ENCODE measurements at regions not wholly inside any gene's neighbourhood (a gene's known extent, or its start where the extent isn't known, plus 50 kb on each side); places are given as distances from the start of the nearest gene placed in this dataset.
"Not testable (repeated sequence)": the region's sequence is repeated elsewhere in the genome, so short reads cannot be mapped to it uniquely, and the experiment has no call there.

DNA sequence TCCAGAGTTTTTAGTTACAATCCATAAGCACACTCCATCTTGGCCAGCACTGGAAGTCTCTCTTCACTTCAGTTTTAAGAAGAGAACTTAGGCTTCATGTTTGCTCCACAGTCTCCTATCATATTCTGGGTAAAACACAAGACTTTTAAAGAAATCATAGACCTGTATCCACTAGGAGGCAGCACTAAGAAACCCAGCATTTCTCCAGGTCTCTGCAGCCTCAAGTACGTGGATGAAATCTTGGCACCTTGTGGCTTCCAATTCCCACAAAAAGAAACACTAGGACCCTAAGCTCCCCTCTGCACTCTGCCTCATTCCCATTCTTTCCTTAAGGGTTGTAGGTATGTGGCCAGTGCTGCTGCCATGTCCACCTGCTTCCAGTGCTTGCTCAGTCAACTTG, 367.3 kb upstream of the CASK start:
- Mint-ChIP-seq H3K9me3 (peaks cover 37% of the 10 kb centered on the region), H3K27ac (no peak overlapping the region), H3K4me1 (no peaks in the 10 kb centered on the region), H3K36me3 (ENCODE audit: low read depth) (peaks cover 6% of the 10 kb centered on the region), H3K4me3 (no peak overlapping the region), H3K27me3 (ENCODE audit: low read depth, poor library complexity) (no peaks in the 10 kb centered on the region)
- no peak for DNase-seq
- TF ChIP-seq, protein P1, sequence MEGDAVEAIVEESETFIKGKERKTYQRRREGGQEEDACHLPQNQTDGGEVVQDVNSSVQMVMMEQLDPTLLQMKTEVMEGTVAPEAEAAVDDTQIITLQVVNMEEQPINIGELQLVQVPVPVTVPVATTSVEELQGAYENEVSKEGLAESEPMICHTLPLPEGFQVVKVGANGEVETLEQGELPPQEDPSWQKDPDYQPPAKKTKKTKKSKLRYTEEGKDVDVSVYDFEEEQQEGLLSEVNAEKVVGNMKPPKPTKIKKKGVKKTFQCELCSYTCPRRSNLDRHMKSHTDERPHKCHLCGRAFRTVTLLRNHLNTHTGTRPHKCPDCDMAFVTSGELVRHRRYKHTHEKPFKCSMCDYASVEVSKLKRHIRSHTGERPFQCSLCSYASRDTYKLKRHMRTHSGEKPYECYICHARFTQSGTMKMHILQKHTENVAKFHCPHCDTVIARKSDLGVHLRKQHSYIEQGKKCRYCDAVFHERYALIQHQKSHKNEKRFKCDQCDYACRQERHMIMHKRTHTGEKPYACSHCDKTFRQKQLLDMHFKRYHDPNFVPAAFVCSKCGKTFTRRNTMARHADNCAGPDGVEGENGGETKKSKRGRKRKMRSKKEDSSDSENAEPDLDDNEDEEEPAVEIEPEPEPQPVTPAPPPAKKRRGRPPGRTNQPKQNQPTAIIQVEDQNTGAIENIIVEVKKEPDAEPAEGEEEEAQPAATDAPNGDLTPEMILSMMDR (IDR thresholded peaks at IDR 0.05): no peak

DNA sequence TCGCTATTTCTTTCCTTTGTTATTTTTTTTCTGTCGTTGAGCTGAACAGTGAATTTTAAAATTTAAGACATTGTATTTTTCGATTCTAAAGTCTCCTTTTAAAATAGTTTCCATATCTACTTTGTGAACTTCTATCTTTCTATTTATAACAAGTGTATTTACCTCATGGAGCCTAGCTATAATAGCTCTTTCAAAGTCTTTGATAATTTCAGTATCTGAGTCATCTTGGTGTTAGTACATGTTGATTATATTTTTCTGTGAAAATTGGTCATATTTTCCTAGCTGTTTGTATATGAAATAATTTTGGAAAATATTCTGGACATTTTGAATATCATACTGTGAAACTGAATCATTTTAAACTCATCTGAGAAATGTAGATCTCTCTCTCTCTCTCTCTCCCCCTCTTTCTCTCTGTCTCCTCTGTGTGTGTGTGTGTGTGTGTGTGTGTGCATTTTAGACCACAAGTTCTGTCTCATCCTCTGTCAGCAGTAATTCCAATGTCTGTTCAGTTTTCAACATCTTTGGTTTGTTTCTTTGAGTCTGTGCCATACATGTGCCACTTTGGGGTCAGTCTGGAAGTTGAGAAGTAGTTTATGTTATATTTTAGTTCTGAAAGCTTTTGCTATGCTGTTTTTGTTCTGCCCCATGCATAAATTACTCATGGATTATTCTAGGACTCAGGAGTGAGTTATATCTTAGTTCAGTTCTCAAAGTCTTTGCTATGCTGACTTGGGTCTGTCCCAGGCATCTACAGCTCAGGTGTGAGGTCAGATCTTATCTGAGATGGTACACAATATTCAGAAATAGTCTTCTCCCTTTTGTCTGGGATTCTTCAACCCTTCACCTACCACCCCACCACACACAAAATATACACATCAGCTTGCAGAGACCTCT, 366.4 kb upstream of the CASK start:
- Mint-ChIP-seq H3K4me1 (no peaks in the 10 kb centered on the region), H3K36me3 (ENCODE audit: low read depth) (peaks cover 6% of the 10 kb centered on the region), H3K27ac (no peak overlapping the region), H3K27me3 (ENCODE audit: low read depth, poor library complexity) (no peaks in the 10 kb centered on the region), H3K4me3 (no peak overlapping the region), H3K9me3 (peaks cover 38% of the 10 kb centered on the region)
- DNase-seq: no peak
- TF ChIP-seq, protein P1 (IDR thresholded peaks at IDR 0.05): no peak

DNA sequence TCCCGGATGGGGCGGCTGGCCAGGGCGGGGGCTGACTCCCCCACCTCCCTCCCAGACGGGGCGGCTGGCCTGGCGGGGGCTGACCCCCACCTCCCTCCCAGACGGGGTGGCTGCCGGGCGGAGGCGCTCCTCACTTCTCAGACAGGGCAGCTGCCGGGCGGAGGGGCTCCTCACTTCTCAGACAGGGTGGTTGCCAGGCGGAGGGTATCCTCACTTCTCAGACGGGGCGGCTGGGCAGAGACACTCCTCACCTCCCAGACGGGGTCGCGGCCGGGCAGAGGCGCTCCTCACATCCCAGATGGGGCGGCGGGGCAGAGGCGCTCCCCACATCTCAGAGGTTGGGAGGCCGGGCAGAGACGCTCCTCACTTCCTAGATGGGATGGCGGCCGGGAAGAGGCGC, 362.3 kb upstream of the CASK start:
- not testable (repeated sequence) for H3K4me1 Mint-ChIP-seq; H3K27me3 Mint-ChIP-seq (ENCODE audit: low read depth, poor library complexity); H3K27ac Mint-ChIP-seq; DNase-seq; H3K4me3 Mint-ChIP-seq; H3K36me3 Mint-ChIP-seq (ENCODE audit: low read depth)
- peaks cover 45% of the 10 kb centered on the region for H3K9me3 Mint-ChIP-seq

DNA sequence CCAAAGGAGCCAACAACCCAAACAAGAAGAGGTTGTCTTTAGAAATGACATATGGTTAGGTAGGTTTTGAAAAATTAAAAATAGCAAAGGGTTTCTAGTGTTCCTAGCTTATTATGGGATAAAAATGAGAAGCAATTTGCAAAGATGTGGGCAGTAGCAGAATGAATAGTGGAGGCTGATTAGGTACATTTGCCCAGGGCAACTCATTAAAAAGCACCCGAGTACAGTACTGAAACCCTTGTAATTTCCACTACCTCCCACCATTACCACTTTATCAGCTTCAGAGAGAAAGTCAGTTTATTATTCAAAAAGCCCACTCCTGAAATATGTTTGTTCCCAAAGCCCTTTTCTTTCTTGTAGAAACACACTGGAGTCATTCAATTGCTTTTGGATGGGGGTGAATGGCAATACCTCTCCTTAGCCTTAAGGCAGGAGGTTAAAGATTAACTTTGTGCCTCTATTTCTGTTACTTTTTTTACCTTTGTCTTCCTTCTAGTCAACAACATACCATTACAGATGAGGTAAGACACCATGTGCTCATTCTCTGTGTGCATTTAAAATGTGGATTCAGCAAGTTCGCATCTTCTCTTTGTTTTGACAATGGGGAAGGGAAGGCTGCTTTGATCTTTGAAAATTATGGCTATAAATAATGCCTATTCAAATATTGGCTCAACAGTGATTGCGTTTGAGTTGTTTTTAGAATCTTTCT, 353.8 kb upstream of the CASK start:
- TF ChIP-seq, protein P1 (IDR thresholded peaks at IDR 0.05): no peak
- no peaks in the 10 kb centered on the region for H3K9me3 Mint-ChIP-seq
- H3K4me1 Mint-ChIP-seq: no peaks in the 10 kb centered on the region
- no peak overlapping the region for H3K27ac Mint-ChIP-seq
- H3K27me3 Mint-ChIP-seq (ENCODE audit: low read depth, poor library complexity): no peaks in the 10 kb centered on the region
- H3K4me3 Mint-ChIP-seq: no peak overlapping the region
- DNase-seq: no peak
- no peaks in the 10 kb centered on the region for H3K36me3 Mint-ChIP-seq (ENCODE audit: low read depth)

DNA sequence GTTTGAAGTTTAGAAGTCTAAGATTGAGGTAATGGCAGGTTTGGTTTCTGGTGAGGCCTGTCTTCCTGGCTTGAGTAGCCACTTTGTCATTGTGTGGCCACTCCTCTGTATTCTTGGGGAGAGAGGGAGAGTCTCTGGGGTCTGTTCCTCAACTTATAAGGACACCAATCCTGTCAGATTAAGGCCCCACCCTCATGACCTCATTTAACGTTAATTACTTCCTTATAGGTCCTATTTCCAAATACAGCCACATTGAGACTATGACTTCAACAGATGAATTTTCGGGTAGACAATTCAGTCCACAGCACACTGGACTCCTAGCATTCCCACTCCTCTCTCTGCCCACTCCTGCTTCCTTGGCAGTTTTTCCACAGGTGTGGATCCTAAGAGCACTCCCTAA, 350.8 kb upstream of the CASK start:
- DNase-seq: no peak
- Mint-ChIP-seq H3K9me3 (no peaks in the 10 kb centered on the region), H3K4me1 (no peaks in the 10 kb centered on the region), H3K27me3 (ENCODE audit: low read depth, poor library complexity) (no peaks in the 10 kb centered on the region), H3K4me3 (no peak overlapping the region), H3K36me3 (ENCODE audit: low read depth) (no peaks in the 10 kb centered on the region), H3K27ac (no peak overlapping the region)
- TF ChIP-seq, protein P1 (IDR thresholded peaks at IDR 0.05): no peak

DNA sequence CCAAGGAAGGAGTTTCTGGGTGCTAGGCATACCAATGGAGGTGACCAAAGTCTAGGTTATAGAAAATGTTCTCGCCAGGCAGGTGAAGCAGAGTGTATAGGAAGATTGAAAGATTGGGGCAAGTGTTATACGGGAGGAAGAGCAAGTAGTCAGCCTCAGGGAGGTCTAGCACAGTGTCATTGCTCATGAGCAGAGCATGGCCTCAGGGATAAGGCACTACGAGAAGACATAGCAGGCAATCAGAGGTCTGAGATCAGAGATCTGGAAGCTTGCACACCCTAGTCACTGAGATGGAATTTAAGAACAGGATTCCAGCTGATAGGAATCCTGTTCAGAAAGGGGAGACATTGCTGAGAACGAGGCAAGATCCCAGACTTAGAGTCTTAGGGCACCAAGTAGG, 350.0 kb upstream of the CASK start:
- TF ChIP-seq, protein P1 (IDR thresholded peaks at IDR 0.05): no peak
- H3K36me3 Mint-ChIP-seq (ENCODE audit: low read depth): no peaks in the 10 kb centered on the region
- no peaks in the 10 kb centered on the region for H3K27me3 Mint-ChIP-seq (ENCODE audit: low read depth, poor library complexity)
- H3K4me1 Mint-ChIP-seq: no peaks in the 10 kb centered on the region
- no peaks in the 10 kb centered on the region for H3K9me3 Mint-ChIP-seq
- DNase-seq: no peak
- H3K27ac Mint-ChIP-seq: no peak overlapping the region
- no peak overlapping the region for H3K4me3 Mint-ChIP-seq
